IPS-18c (cell line): ENCODE measurements at regions not wholly inside any gene's neighbourhood (a gene's known extent, or its start where the extent isn't known, plus 50 kb on each side); places are given as distances from the start of the nearest gene placed in this dataset.
"Not testable (repeated sequence)": the region's sequence is repeated elsewhere in the genome, so short reads cannot be mapped to it uniquely, and the experiment has no call there.

Experiments used
- H3K4me3 ChIP-seq: 2 replicates; pipeline ENCODE4 v1.7.0; 2013; ENCODE audit warnings: low read depth, mild to moderate bottlenecking, low read length, moderate library complexity; ENCODE audit not compliant: insufficient read depth
- H3K9me3 ChIP-seq: one replicate; pipeline ENCODE4 v1.6.1; 2013; ENCODE audit warnings: mild to moderate bottlenecking, low read length, moderate library complexity; ENCODE audit not compliant: control insufficient read depth, insufficient read depth

GRCh38 chr3:70435422-70435821, 123.0 kb upstream of the MDFIC2 start:
- not testable (repeated sequence) for H3K9me3 ChIP-seq, H3K4me3 ChIP-seq

GRCh38 chr3:70433091-70433490, 120.7 kb upstream of the MDFIC2 start:
- no peak overlapping the region for H3K4me3 ChIP-seq
- H3K9me3 ChIP-seq, result no peaks in the 10 kb centered on the region

GRCh38 chr3:70431911-70432310, 119.5 kb upstream of the MDFIC2 start:
- no peak overlapping the region for H3K4me3 ChIP-seq
- no peaks in the 10 kb centered on the region for H3K9me3 ChIP-seq

GRCh38 chr3:70426071-70426470, 113.6 kb upstream of the MDFIC2 start:
- H3K9me3 ChIP-seq, result no peaks in the 10 kb centered on the region
- H3K4me3 ChIP-seq, result no peak overlapping the region

GRCh38 chr3:70421506-70421905, 109.1 kb upstream of the MDFIC2 start:
- Histone ChIP-seq H3K9me3 (no peaks in the 10 kb centered on the region), H3K4me3 (no peak overlapping the region)

- Histone ChIP-seq H3K9me3 (no peaks in the 10 kb centered on the region), H3K4me3 (no peak overlapping the region)
Observed at GRCh38 chr3:70409018-70409417, 96.6 kb upstream of the MDFIC2 start.

- Histone ChIP-seq H3K4me3 (no peak overlapping the region), H3K9me3 (no peaks in the 10 kb centered on the region)
Observed at GRCh38 chr3:70400194-70400593, 87.8 kb upstream of the MDFIC2 start.

GRCh38 chr3:70393881-70394612, 81.6 kb upstream of the MDFIC2 start:
- no peak overlapping the region for H3K4me3 ChIP-seq
- H3K9me3 ChIP-seq, result no peaks in the 10 kb centered on the region

- Histone ChIP-seq H3K4me3 (no peak overlapping the region), H3K9me3 (peaks cover 2% of the 10 kb centered on the region)
Observed at GRCh38 chr3:70392227-70392626, 79.8 kb upstream of the MDFIC2 start.

GRCh38 chr3:70387889-70388288, 75.5 kb upstream of the MDFIC2 start:
- Histone ChIP-seq H3K9me3 (peaks cover 2% of the 10 kb centered on the region), H3K4me3 (no peak overlapping the region)

GRCh38 chr3:70386846-70387245, 74.4 kb upstream of the MDFIC2 start:
- no peak overlapping the region for H3K4me3 ChIP-seq
- peaks cover 2% of the 10 kb centered on the region for H3K9me3 ChIP-seq

- Histone ChIP-seq H3K4me3 (no peak overlapping the region), H3K9me3 (peaks cover 2% of the 10 kb centered on the region)
Observed at GRCh38 chr3:70386043-70386442, 73.6 kb upstream of the MDFIC2 start.

- H3K4me3 ChIP-seq, result no peak overlapping the region
- H3K9me3 ChIP-seq, result no peaks in the 10 kb centered on the region
Observed at GRCh38 chr3:70383360-70383831, 71.0 kb upstream of the MDFIC2 start.

- Histone ChIP-seq H3K9me3 (no peaks in the 10 kb centered on the region), H3K4me3 (no peak overlapping the region)
Observed at GRCh38 chr3:70374179-70374578, 61.7 kb upstream of the MDFIC2 start.
